MM.1S (cell line): ENCODE measurements at regions not wholly inside any gene's neighbourhood (a gene's known extent, or its start where the extent isn't known, plus 50 kb on each side); places are given as distances from the start of the nearest gene placed in this dataset.

Experiments used
- DNase-seq: peaks from one replicate; pipeline ENCODE4 v3.0.0-alpha.2; 2015
- H2AFZ ChIP-seq: fragments of 300-600 bp; sonication (generic); 2 replicates; pipeline ENCODE4 v1.6.0; 2016; ENCODE audit warnings: antibody characterized with exemption, low read length
- H3F3A ChIP-seq: fragments of 300-600 bp; sonication (generic); 2 replicates; pipeline ENCODE4 v1.6.1; 2016; ENCODE audit warnings: mild to moderate bottlenecking, antibody characterized with exemption, low read length, moderate library complexity, mixed read lengths; ENCODE audit not compliant: insufficient read depth
- H3K27ac ChIP-seq: fragments of 300-600 bp; sonication (generic); 2 replicates; pipeline ENCODE4 v1.5.1; 2016; ENCODE audit warnings: mild to moderate bottlenecking, low read length
- H3K27me3 ChIP-seq: fragments of 300-600 bp; sonication (generic); replicated peaks from 2 replicates; pipeline ENCODE4 v1.6.0; 2016; ENCODE audit warnings: low read length; ENCODE audit not compliant: insufficient read depth
- H3K36me3 ChIP-seq: fragments of 300-600 bp; sonication (generic); replicated peaks from 2 replicates; pipeline ENCODE4 v1.6.1; 2016; ENCODE audit warnings: mild to moderate bottlenecking, low read length, mixed read lengths; ENCODE audit not compliant: insufficient read depth
- H3K4me1 ChIP-seq: fragments of 300-600 bp; sonication (generic); 2 replicates; pipeline ENCODE4 v1.6.1; 2016; ENCODE audit warnings: low read length, mixed read lengths
- H3K4me2 ChIP-seq: fragments of 300-600 bp; sonication (generic); 2 replicates; pipeline ENCODE4 v1.6.0; 2016; ENCODE audit warnings: low read depth, low read length
- H3K4me3 ChIP-seq: fragments of 300-600 bp; sonication (generic); 2 replicates; pipeline ENCODE4 v1.5.1; 2016; ENCODE audit warnings: low read length, mixed read lengths
- H3K79me2 ChIP-seq: fragments of 300-600 bp; sonication (generic); 2 replicates; pipeline ENCODE4 v1.6.1; 2016; ENCODE audit warnings: mixed run types, low read length, mixed read lengths
- H3K9ac ChIP-seq: fragments of 300-600 bp; sonication (generic); 2 replicates; pipeline ENCODE4 v1.6.1; 2016; ENCODE audit warnings: low read length, mixed read lengths
- H3K9me2 ChIP-seq: fragments of 300-600 bp; sonication (generic); replicated peaks from 2 replicates; pipeline ENCODE4 v1.6.1; 2016; ENCODE audit warnings: mild to moderate bottlenecking, low read length, mixed read lengths; ENCODE audit not compliant: insufficient read depth
- H3K9me3 ChIP-seq: fragments of 300-600 bp; sonication (generic); replicated peaks from 2 replicates; pipeline ENCODE4 v1.6.1; 2016; ENCODE audit warnings: mild to moderate bottlenecking, low read length, mixed read lengths; ENCODE audit not compliant: insufficient read depth
- H4K20me1 ChIP-seq: fragments of 300-600 bp; sonication (generic); 2 replicates; pipeline ENCODE4 v1.6.1; 2016; ENCODE audit warnings: mild to moderate bottlenecking, low read length, moderate library complexity, mixed read lengths; ENCODE audit not compliant: insufficient read depth
- EZH2 ChIP-seq: fragments of 300-600 bp; sonication (generic); optimal IDR thresholded peaks from 2 replicates; pipeline ENCODE3; 2017; ENCODE audit warnings: low read depth, mild to moderate bottlenecking, antibody characterized with exemption, low read length, mixed read lengths
- EZH2phosphoT487 ChIP-seq: fragments of 300-600 bp; sonication (generic); IDR thresholded peaks from 2 replicates; pipeline ENCODE4 v1.6.1; 2018; ENCODE audit warnings: antibody characterized with exemption, low read length
- TF ChIP-seq, protein P1 (sequence below): fragments of 300-600 bp; sonication (generic); IDR thresholded peaks from 2 replicates; pipeline ENCODE4 v1.5.1; 2016; ENCODE audit warnings: antibody characterized with exemption, low read length, mixed read lengths

DNA sequence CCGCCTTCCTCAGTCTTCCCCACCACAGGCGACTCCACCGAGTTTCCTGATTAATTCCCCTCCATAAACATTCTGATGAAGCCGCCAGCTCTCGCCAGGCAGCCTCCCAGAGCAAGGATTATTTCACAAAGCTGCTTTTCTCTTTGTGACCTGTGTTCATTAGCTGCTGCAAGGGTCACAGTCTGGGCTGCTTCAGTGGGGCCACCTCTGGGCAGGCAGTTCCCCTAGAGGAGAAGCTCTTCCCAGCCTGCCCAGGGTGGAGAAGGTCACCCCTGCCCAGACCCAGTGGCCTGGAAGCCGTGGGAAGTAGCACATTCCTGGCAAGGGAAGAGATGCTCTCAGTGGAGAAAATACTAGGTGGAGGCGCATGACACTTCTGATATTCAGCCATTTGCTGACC, 58.4 kb upstream of the RAPGEF1 start:
- Histone ChIP-seq H3K4me2 (no peak overlapping the region), H3K79me2 (no peaks in the 10 kb centered on the region), H3K9me2 (no peaks in the 10 kb centered on the region), H2AFZ (no peak overlapping the region), H3K27ac (no peak overlapping the region), H3K27me3 (peaks cover 67% of the 10 kb centered on the region), H3K4me1 (no peaks in the 10 kb centered on the region), H3K9ac (no peak overlapping the region), H4K20me1 (no peaks in the 10 kb centered on the region), H3K36me3 (no peaks in the 10 kb centered on the region), H3K9me3 (no peaks in the 10 kb centered on the region), H3K4me3 (no peak overlapping the region), H3F3A (no peaks in the 10 kb centered on the region)
- no peak for DNase-seq
- TF ChIP-seq, protein P1, sequence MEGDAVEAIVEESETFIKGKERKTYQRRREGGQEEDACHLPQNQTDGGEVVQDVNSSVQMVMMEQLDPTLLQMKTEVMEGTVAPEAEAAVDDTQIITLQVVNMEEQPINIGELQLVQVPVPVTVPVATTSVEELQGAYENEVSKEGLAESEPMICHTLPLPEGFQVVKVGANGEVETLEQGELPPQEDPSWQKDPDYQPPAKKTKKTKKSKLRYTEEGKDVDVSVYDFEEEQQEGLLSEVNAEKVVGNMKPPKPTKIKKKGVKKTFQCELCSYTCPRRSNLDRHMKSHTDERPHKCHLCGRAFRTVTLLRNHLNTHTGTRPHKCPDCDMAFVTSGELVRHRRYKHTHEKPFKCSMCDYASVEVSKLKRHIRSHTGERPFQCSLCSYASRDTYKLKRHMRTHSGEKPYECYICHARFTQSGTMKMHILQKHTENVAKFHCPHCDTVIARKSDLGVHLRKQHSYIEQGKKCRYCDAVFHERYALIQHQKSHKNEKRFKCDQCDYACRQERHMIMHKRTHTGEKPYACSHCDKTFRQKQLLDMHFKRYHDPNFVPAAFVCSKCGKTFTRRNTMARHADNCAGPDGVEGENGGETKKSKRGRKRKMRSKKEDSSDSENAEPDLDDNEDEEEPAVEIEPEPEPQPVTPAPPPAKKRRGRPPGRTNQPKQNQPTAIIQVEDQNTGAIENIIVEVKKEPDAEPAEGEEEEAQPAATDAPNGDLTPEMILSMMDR = no peak
- TF ChIP-seq EZH2 = no peak
- TF ChIP-seq EZH2phosphoT487 = no peak

DNA sequence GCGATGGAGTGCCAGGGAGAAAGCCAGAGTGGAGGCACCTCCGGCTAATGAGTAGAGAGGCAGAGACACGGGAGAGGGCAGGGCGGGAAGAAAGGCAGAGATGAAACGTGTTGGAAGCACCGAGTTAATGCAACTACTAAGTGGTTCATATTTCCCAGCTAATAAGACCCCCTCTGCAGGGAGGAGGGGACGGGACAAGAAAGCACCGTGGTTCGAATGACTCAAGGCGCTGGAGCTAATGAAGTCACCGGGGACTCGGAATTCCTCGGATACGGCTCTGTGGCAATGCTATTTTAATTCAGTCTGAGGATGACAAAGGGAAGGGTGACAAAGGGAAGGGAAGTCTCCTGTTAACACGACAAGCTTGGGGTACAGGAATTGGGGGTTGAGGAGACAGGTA, 54.5 kb upstream of the RAPGEF1 start:
- Histone ChIP-seq H4K20me1 (no peaks in the 10 kb centered on the region), H3K27ac (no peak overlapping the region), H3K9me2 (no peaks in the 10 kb centered on the region), H2AFZ (no peak overlapping the region), H3F3A (no peaks in the 10 kb centered on the region), H3K9me3 (no peaks in the 10 kb centered on the region), H3K27me3 (peaks cover 88% of the 10 kb centered on the region), H3K4me1 (no peaks in the 10 kb centered on the region), H3K4me3 (no peak overlapping the region), H3K36me3 (no peaks in the 10 kb centered on the region), H3K4me2 (no peak overlapping the region), H3K79me2 (no peaks in the 10 kb centered on the region), H3K9ac (no peak overlapping the region)
- TF ChIP-seq, protein P1 = no peak
- TF ChIP-seq EZH2phosphoT487 (no peak), EZH2 (no peak)
- DNase-seq = no peak

DNA sequence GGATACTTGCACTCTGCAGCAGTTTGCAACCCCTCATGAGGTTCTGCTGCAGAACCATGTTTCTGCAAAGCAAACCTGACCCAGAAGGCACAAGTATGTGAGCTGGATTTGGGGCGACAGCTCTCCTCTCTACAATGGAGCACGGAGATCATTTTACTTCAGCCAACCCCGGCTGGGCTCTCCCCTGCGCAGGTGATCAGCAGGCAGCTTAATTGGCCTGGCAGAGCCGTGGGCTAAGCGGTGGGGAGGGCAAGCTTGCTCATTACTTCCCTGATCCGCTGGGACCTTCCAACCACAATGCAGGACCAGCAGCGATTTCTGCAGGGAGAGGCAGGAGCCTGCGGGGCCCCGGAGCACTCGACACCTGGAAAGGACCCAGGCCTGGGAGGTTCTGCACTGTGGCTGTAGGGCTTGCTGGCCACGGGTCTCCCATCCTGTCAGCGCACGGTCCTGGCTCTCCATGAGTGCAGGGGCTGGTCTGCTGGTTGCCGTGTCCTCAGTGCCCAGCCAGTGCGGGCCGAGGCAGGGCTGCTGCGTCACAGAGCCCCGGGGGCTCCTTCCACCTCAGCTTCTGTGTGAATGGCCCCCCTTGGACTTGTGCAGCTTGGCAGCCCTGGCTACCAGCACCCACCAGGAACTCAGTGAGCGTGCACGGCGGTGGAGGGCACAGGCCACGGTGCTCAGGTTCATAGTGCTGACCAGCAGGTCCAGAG, 51.8 kb upstream of the RAPGEF1 start:
- Histone ChIP-seq H3K9ac (no peak overlapping the region), H3K4me3 (no peak overlapping the region), H3K27me3 (peaks cover 95% of the 10 kb centered on the region), H3K36me3 (no peaks in the 10 kb centered on the region), H3K27ac (no peak overlapping the region), H3K9me2 (no peaks in the 10 kb centered on the region), H3F3A (no peaks in the 10 kb centered on the region), H3K79me2 (no peaks in the 10 kb centered on the region), H4K20me1 (no peaks in the 10 kb centered on the region), H3K4me2 (no peak overlapping the region), H3K9me3 (no peaks in the 10 kb centered on the region), H2AFZ (no peak overlapping the region), H3K4me1 (no peaks in the 10 kb centered on the region)
- TF ChIP-seq, protein P1 = no peak
- TF ChIP-seq EZH2 = no peak
- TF ChIP-seq EZH2phosphoT487 = no peak
- DNase-seq = no peak
